SU-DHL-6 (cell line): ENCODE measurements at regions not wholly inside any gene's neighbourhood (a gene's known extent, or its start where the extent isn't known, plus 50 kb on each side); places are given as distances from the start of the nearest gene placed in this dataset.

Experiments
- CTCF ChIP-seq: fragments of 200-600 bp; sonication (generic); IDR thresholded peaks from one replicate; pipeline ENCODE4 v1.5.1; 2017; ENCODE audit warnings: antibody characterized with exemption, mild to moderate bottlenecking, low read length, moderate library complexity; ENCODE audit not compliant: insufficient read depth, poor library complexity, severe bottlenecking
- EZH2phosphoT487 ChIP-seq: fragments of 200-600 bp; sonication (generic), shearing (Covaris generic); conservative IDR thresholded peaks from 2 replicates; pipeline ENCODE4 v1.6.1; 2018; ENCODE audit warnings: mild to moderate bottlenecking, antibody characterized with exemption, low read length, moderate library complexity, mixed read lengths

- TF ChIP-seq CTCF (no peak), EZH2phosphoT487 (no peak)
These were observed 259.2 kb upstream of the RGMB start for GRCh38 chr5:98514215-98514614.
